Mammary epithelial cell (primary cell): ENCODE measurements at regions not wholly inside any gene's neighbourhood (a gene's known extent, or its start where the extent isn't known, plus 50 kb on each side); places are given as distances from the start of the nearest gene placed in this dataset.
"Not testable (repeated sequence)": the region's sequence is repeated elsewhere in the genome, so short reads cannot be mapped to it uniquely, and the experiment has no call there.

ENCODE experiments used
- EZH2 ChIP-seq: IDR thresholded peaks from 2 replicates; pipeline ENCODE4 v1.6.1; 2012; ENCODE audit warnings: low read length, inconsistent platforms, borderline replicate concordance
- TF ChIP-seq, protein P1 (sequence below), 2 donors: IDR thresholded peaks in 1 of 2; conservative IDR thresholded peaks in 1 of 2; 2 replicates each; pipeline ENCODE4 v1.5.1; 2011 to 2012; ENCODE audit warnings: inconsistent platforms in 2 of 2, low read length in 2 of 2, mild to moderate bottlenecking in 2 of 2, control low read depth in 1 of 2, low read depth in 1 of 2; ENCODE audit not compliant: insufficient read depth in 1 of 2; ENCODE audit errors: extremely low read depth in 1 of 2

DNA sequence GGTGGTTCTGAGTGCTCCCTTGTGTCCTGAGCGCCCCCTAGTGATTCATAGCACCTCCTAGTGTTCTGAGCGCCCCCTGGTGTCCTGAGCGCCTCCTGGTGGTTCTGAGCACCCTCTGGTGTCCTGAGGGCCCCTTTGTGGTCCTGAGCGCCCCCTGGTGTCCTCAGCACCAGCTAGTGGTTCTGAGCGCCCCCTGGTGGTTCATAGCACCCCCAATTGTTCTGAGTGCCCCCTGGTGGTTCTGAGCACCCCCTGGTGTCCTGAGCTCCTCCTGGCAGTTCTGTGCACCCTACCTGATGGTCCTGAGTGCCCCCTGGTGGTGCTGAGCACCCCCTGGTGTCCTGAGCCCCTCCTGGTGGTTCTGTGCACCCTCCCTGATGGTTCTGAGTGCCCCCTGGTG is 93.8 kb downstream of the OR4M2 start:
- TF ChIP-seq, protein P1, sequence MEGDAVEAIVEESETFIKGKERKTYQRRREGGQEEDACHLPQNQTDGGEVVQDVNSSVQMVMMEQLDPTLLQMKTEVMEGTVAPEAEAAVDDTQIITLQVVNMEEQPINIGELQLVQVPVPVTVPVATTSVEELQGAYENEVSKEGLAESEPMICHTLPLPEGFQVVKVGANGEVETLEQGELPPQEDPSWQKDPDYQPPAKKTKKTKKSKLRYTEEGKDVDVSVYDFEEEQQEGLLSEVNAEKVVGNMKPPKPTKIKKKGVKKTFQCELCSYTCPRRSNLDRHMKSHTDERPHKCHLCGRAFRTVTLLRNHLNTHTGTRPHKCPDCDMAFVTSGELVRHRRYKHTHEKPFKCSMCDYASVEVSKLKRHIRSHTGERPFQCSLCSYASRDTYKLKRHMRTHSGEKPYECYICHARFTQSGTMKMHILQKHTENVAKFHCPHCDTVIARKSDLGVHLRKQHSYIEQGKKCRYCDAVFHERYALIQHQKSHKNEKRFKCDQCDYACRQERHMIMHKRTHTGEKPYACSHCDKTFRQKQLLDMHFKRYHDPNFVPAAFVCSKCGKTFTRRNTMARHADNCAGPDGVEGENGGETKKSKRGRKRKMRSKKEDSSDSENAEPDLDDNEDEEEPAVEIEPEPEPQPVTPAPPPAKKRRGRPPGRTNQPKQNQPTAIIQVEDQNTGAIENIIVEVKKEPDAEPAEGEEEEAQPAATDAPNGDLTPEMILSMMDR (conservative IDR thresholded peaks at IDR 0.05 in 1 of 2, IDR thresholded peaks at IDR 0.05 in 1 of 2; ENCODE audit: extremely low read depth in 1 of 2, insufficient read depth in 1 of 2, low read depth in 1 of 2, low read length in 2 of 2), result not testable (repeated sequence)
- TF ChIP-seq EZH2, result not testable (repeated sequence)
